ENCODE measurements at regions not wholly inside any gene's neighbourhood (a gene's known extent, or its start where the extent isn't known, plus 50 kb on each side); places are given as distances from the start of the nearest gene placed in this dataset.
A peak's percentile ranks its signal among the peaks of the same experiment; 100 is the strongest.

DNA sequence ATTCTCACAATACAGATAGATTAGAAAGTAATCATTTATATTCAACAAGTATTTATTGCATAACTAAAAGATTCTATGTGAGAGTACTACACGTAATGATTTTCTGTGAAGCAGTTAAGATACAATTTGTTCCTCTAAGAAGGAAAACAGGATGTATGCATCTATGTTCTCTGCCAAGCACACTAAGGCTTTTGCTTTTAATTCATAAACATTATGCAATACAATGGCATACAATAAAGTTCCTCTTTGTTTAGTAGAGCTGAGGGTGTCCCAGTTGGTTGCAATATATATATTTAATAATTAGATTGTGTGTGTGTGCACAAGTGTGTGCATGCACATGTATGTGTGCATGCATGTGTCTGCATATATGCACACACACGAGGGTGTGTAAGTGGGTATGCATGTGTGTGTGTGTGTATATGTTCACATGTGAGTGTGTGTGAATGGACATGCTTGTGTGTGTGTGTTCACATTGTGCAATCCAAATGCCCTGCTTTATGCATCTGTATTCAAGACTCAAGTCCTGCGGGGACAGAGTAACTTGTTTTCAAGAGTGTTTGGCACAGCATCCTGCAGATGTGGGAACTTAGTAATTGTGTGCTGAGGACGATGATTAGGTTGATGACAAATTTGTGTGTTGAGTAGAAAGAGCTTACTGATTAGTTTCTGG lies 481.5 kb upstream of the KLF6 start:
- no peaks in the 10 kb centered on the region for H3K27me3 ChIP-seq
- DNase-seq (ENCODE audit: low spot score): no peak
- no peaks in the 10 kb centered on the region for H3K36me3 ChIP-seq
- TF ChIP-seq, protein P1, sequence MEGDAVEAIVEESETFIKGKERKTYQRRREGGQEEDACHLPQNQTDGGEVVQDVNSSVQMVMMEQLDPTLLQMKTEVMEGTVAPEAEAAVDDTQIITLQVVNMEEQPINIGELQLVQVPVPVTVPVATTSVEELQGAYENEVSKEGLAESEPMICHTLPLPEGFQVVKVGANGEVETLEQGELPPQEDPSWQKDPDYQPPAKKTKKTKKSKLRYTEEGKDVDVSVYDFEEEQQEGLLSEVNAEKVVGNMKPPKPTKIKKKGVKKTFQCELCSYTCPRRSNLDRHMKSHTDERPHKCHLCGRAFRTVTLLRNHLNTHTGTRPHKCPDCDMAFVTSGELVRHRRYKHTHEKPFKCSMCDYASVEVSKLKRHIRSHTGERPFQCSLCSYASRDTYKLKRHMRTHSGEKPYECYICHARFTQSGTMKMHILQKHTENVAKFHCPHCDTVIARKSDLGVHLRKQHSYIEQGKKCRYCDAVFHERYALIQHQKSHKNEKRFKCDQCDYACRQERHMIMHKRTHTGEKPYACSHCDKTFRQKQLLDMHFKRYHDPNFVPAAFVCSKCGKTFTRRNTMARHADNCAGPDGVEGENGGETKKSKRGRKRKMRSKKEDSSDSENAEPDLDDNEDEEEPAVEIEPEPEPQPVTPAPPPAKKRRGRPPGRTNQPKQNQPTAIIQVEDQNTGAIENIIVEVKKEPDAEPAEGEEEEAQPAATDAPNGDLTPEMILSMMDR (IDR thresholded peaks at IDR 0.05): no peak
- H3K27ac ChIP-seq: no peak overlapping the region
- H3K4me3 ChIP-seq: no peak overlapping the region
- H3K9me3 ChIP-seq: no peaks in the 10 kb centered on the region
- peaks cover 0 to 32% of the 10 kb centered on the region in 2 donors for H3K4me1 ChIP-seq

DNA sequence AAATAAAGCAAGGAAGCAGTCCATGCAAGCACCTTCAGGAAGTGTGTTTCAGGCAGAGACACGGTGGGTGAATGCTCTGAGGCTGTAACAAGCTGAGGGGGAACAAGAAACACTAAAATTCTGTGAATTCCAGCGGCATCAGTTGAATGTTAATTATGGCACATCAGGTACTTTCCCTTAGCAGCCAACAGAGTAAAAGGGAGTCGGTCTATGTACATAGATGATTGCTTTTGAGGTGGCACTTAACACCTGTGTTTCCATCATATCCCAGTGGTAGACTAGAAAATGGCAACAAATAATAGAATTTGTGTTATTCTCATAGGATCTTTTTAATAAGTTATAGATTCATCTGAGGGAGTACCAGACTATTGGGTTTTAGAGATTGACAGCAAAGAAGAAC lies 481.0 kb upstream of the KLF6 start:
- TF ChIP-seq, protein P1 (IDR thresholded peaks at IDR 0.05): no peak
- H3K27me3 ChIP-seq: no peaks in the 10 kb centered on the region
- no peak for DNase-seq (ENCODE audit: low spot score)
- no peaks in the 10 kb centered on the region for H3K9me3 ChIP-seq
- H3K4me1 ChIP-seq: peaks cover 0 to 34% of the 10 kb centered on the region in 2 donors
- no peak overlapping the region for H3K4me3 ChIP-seq
- no peaks in the 10 kb centered on the region for H3K36me3 ChIP-seq
- no peak overlapping the region for H3K27ac ChIP-seq

GRCh38 chr10:4264209-4264865 lies 479.3 kb upstream of the KLF6 start:
- no peak overlapping the region for H3K4me3 ChIP-seq
- no peak for DNase-seq (ENCODE audit: low spot score)
- H3K9me3 ChIP-seq: no peaks in the 10 kb centered on the region
- H3K27me3 ChIP-seq: no peaks in the 10 kb centered on the region
- H3K27ac ChIP-seq: no peak overlapping the region
- TF ChIP-seq, protein P1 (IDR thresholded peaks at IDR 0.05): no peak
- H3K36me3 ChIP-seq: no peaks in the 10 kb centered on the region
- peaks cover 0 to 43% of the 10 kb centered on the region in 2 donors for H3K4me1 ChIP-seq

DNA sequence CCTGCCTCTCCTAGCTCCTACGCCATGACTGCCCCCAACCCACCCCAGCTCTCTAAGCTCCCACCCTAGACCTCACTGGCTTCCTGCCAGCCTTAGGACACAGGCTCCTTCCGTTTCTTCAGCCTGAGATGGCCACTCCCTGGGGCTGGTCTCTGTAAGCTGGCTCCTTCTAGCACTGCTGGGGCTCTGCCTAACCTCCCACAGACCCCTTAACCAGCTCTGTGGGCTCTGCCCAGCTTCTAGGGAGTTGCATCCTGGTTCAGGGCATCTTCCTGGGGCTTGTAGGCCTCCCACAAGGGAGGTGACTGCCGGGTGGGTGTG lies 478.6 kb upstream of the KLF6 start:
- DNase-seq (ENCODE audit: low spot score): no peak

GRCh38 chr10:4262870-4263600 lies 478.0 kb upstream of the KLF6 start:
- Histone ChIP-seq H3K4me3 (no peak overlapping the region), H3K27ac (peak overlapping the region in 1 of 2 donors; percentile 44), H3K9me3 (no peaks in the 10 kb centered on the region), H3K4me1 (peaks cover 0 to 43% of the 10 kb centered on the region in 2 donors), H3K27me3 (no peaks in the 10 kb centered on the region), H3K36me3 (no peaks in the 10 kb centered on the region)
- DNase-seq (ENCODE audit: low spot score): no peak
- TF ChIP-seq, protein P1 (IDR thresholded peaks at IDR 0.05): no peak

More for the DNA sequence above, 478.6 kb upstream of the KLF6 start:
- Histone ChIP-seq H3K36me3 (no peaks in the 10 kb centered on the region), H3K27ac (peak overlapping the region in 1 of 2 donors; percentile 44), H3K9me3 (no peaks in the 10 kb centered on the region), H3K4me1 (peaks cover 0 to 43% of the 10 kb centered on the region in 2 donors), H3K27me3 (no peaks in the 10 kb centered on the region), H3K4me3 (no peak overlapping the region)
- TF ChIP-seq, protein P1 (IDR thresholded peaks at IDR 0.05): no peak

Measured in right atrium auricular region (tissue), 2 donors.